Type B pancreatic cell (in vitro differentiated cells): ENCODE measurements at regions not wholly inside any gene's neighbourhood (a gene's known extent, or its start where the extent isn't known, plus 50 kb on each side); places are given as distances from the start of the nearest gene placed in this dataset.

ENCODE experiments used
- DNase-seq: peaks from one replicate; pipeline ENCODE4 v3.0.0; 2021; ENCODE audit warnings: mixed read lengths; ENCODE audit not compliant: unreplicated experiment; ENCODE audit errors: extremely low spot score
- H3K27ac Mint-ChIP-seq: 2 replicates; pipeline ENCODE4 v1.8.0; 2021; ENCODE audit warnings: mild to moderate bottlenecking, mixed read lengths
- H3K27me3 Mint-ChIP-seq: 2 replicates; pipeline ENCODE4 v1.8.0; 2021; ENCODE audit warnings: mixed read lengths
- H3K36me3 Mint-ChIP-seq: 2 replicates; pipeline ENCODE4 v1.8.0; 2021; ENCODE audit warnings: mixed read lengths
- H3K4me1 Mint-ChIP-seq: one replicate; pipeline ENCODE4 v1.8.0; 2021; ENCODE audit warnings: mixed read lengths; ENCODE audit not compliant: unreplicated experiment
- H3K4me3 Mint-ChIP-seq: 2 replicates; pipeline ENCODE4 v1.8.0; 2021; ENCODE audit warnings: mild to moderate bottlenecking, mixed read lengths
- H3K9me3 Mint-ChIP-seq: 2 replicates; pipeline ENCODE4 v1.8.0; 2021; ENCODE audit warnings: mixed read lengths
- CTCF ChIP-seq: fragments of 200-600 bp; sonication (generic); conservative IDR thresholded peaks from 2 replicates; pipeline ENCODE4 v1.5.0; 2021; ENCODE audit warnings: antibody characterized with exemption, mild to moderate bottlenecking

DNA sequence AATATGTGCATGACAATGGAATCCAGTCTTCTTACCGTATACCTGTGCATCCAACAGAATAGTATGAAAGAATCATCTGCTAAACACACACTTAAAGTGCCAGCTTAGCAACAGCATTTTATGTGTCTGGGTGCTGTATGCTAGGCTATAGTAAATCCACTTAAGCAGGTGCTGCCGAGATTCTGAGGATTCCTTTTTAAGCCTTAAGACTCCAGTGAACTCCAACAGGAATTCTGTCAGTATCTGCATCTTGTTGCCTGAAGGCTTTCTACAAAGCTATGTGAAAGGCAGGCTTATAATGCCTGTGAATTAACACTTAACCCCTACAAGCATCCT, 1076.4 kb upstream of the PABPC4L start:
- H3K4me1 Mint-ChIP-seq: peaks cover 9% of the 10 kb centered on the region
- no peak overlapping the region for H3K27ac Mint-ChIP-seq

DNA sequence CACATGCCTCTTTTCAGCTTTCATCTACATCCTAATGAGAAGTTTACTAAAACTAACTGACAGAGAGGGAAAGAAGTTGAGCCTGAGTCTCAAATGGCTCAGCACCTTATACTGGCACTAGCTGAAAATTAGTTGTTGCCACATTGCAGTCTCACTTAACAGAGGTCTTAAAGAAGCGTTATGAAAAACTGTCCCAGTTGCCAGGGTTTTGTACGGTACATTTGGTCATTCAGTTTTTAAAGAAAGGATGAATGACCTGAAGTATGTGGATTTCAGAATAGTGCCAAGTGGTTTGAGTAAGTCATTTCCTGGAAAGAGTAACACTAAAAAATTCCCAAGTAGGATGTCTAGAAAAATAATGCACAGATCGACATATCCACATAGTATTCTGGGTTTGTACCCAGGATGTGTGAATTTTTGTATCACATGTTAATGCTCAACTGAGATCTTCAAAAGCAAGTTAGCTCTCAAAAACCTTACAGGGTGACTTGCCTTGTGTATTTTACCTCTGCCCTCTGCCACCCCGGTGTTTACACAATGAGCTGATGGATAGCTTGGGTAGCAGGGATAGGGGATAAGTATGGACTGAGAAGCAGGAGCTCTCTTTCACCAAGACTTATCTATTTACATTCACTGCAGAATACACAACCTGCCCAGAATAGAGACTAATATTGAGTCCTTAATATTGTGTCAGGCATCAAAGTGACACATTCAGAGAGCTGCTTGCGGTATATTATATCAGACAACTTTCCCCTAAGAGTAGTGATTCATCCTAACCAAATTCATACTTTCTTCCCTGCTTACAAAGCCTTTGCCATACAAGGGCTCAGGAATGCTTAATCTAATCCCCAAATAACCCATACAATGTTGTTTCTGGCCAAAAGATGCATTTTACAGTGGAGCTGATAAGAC, 1075.7 kb upstream of the PABPC4L start:
- no peak for TF ChIP-seq CTCF
- Mint-ChIP-seq H3K4me1 (peaks cover 9% of the 10 kb centered on the region), H3K27me3 (no peaks in the 10 kb centered on the region), H3K9me3 (no peaks in the 10 kb centered on the region), H3K27ac (no peak overlapping the region), H3K36me3 (no peaks in the 10 kb centered on the region), H3K4me3 (no peak overlapping the region)
- DNase-seq: no peak

More for the DNA sequence above, 1076.4 kb upstream of the PABPC4L start:
- Mint-ChIP-seq H3K9me3 (no peaks in the 10 kb centered on the region), H3K27me3 (no peaks in the 10 kb centered on the region), H3K4me3 (no peak overlapping the region), H3K36me3 (no peaks in the 10 kb centered on the region)
- DNase-seq: no peak
- TF ChIP-seq CTCF: no peak

DNA sequence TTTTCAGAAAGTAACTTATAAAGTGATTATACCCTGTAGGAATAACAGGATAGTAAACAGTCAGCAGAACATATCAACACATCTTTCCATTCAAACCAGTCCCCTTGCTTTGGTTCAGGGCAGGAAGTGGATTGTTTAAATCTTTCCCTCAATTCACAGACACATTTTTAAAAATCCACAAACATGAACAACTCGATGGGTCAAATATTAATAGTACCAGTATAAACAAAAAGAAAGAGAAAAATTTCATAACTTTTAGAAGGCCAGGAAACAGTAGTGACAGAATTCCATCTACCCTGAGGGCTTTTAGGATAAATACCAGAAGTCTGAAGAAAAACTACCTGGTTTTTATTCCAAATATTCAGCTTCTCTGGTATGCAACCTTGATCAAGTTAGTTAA, 1072.8 kb upstream of the PABPC4L start:
- no peak overlapping the region for H3K4me3 Mint-ChIP-seq
- no peak for DNase-seq
- no peak for TF ChIP-seq CTCF
- no peaks in the 10 kb centered on the region for H3K36me3 Mint-ChIP-seq
- peaks cover 9% of the 10 kb centered on the region for H3K4me1 Mint-ChIP-seq
- H3K27ac Mint-ChIP-seq: no peak overlapping the region
- no peaks in the 10 kb centered on the region for H3K9me3 Mint-ChIP-seq
- H3K27me3 Mint-ChIP-seq: no peaks in the 10 kb centered on the region

- no peak for DNase-seq
- H3K27ac Mint-ChIP-seq: no peak overlapping the region
- TF ChIP-seq CTCF: no peak
- H3K9me3 Mint-ChIP-seq: no peaks in the 10 kb centered on the region
- H3K36me3 Mint-ChIP-seq: no peaks in the 10 kb centered on the region
- peaks cover 19% of the 10 kb centered on the region for H3K4me1 Mint-ChIP-seq
- no peaks in the 10 kb centered on the region for H3K27me3 Mint-ChIP-seq
- H3K4me3 Mint-ChIP-seq: no peak overlapping the region
These were observed 1067.7 kb upstream of the PABPC4L start for GRCh38 chr4:135269125-135269890.

DNA sequence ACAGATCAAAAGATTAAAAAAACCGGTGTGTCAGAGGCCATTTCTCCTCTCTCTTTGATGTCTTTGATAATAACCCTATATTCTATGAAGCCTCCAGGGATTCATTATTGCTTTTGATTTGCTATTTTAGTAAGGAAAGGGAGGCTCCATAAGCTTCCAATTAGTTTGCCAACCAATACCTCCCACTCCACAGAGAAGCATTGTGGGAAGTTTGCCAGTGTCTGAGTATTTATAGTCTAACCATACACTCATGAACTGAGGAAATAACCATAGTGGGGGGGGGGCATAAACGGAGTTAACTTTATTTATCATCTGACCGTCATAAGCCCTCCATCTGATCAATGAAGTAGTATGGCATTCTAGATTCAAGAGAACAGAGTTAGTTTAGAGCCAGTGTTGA, 1066.8 kb upstream of the PABPC4L start:
- Mint-ChIP-seq H3K36me3 (no peaks in the 10 kb centered on the region), H3K4me3 (no peak overlapping the region), H3K4me1 (peaks cover 17% of the 10 kb centered on the region), H3K27me3 (no peaks in the 10 kb centered on the region), H3K27ac (no peak overlapping the region), H3K9me3 (no peaks in the 10 kb centered on the region)
- TF ChIP-seq CTCF: no peak
- no peak for DNase-seq
